Activated T-helper 2 cell treated with anti-CD3 and anti-CD28 coated beads, Interferon-gamma antibody, Interleukin-2, Interleukin-4, amounts not matched to agents 10 μg/mL and 5 μg/mL and 100 μg/mL, durations not matched to agents 14 hours and 24 hours and 36 hours (primary cell): ENCODE measurements at regions not wholly inside any gene's neighbourhood (a gene's known extent, or its start where the extent isn't known, plus 50 kb on each side); places are given as distances from the start of the nearest gene placed in this dataset.

Experiments
- DNase-seq: peaks from one replicate; pipeline ENCODE4 v3.0.0; 2021; ENCODE audit warnings: low spot score
- H3K27ac Mint-ChIP-seq: one replicate; pipeline ENCODE4 v1.8.0; 2021; ENCODE audit warnings: mixed read lengths
- H3K27me3 Mint-ChIP-seq: one replicate; pipeline ENCODE4 v1.8.0; 2021; ENCODE audit warnings: low read depth, mixed read lengths
- H3K36me3 Mint-ChIP-seq: one replicate; pipeline ENCODE4 v1.8.0; 2021; ENCODE audit warnings: low read depth, mixed read lengths
- H3K4me1 Mint-ChIP-seq: one replicate; pipeline ENCODE4 v1.8.0; 2021; ENCODE audit warnings: low read depth, mixed read lengths
- H3K4me3 Mint-ChIP-seq: one replicate; pipeline ENCODE4 v1.8.0; 2021; ENCODE audit warnings: low read depth, mild to moderate bottlenecking, moderate library complexity, mixed read lengths
- H3K9me3 Mint-ChIP-seq: one replicate; pipeline ENCODE4 v1.8.0; 2021; ENCODE audit warnings: mixed read lengths
- intact Hi-C: fragments of 100-400 bp; cut with micrococcal nuclease; formaldehyde crosslinking; loops from one replicate; pipeline ENCODE4 v1.15.1; 2023

GRCh38 chr15:91521548-91521947 is 332.0 kb upstream of the SLCO3A1 start:
- Mint-ChIP-seq H3K4me1 (no peaks in the 10 kb centered on the region), H3K9me3 (no peaks in the 10 kb centered on the region), H3K36me3 (no peaks in the 10 kb centered on the region), H3K27me3 (peaks cover 7% of the 10 kb centered on the region), H3K27ac (no peak overlapping the region), H3K4me3 (no peak overlapping the region)
- intact Hi-C loops: loop anchor here (5.0 kb wide), 1 partner anchor 219 kb away; no protein-coding TSS in a partner anchor
- no peak for DNase-seq

GRCh38 chr15:91521996-91522395 is 331.5 kb upstream of the SLCO3A1 start:
- no peaks in the 10 kb centered on the region for H3K4me1 Mint-ChIP-seq
- intact Hi-C loops: loop anchor here (1.0 to 5.0 kb wide), 2 partner anchors 16 to 220 kb away; no protein-coding TSS in a partner anchor
- H3K27ac Mint-ChIP-seq: no peak overlapping the region
- H3K4me3 Mint-ChIP-seq: no peak overlapping the region
- peaks cover 11% of the 10 kb centered on the region for H3K27me3 Mint-ChIP-seq
- H3K36me3 Mint-ChIP-seq: no peaks in the 10 kb centered on the region
- no peak for DNase-seq
- H3K9me3 Mint-ChIP-seq: no peaks in the 10 kb centered on the region

DNA sequence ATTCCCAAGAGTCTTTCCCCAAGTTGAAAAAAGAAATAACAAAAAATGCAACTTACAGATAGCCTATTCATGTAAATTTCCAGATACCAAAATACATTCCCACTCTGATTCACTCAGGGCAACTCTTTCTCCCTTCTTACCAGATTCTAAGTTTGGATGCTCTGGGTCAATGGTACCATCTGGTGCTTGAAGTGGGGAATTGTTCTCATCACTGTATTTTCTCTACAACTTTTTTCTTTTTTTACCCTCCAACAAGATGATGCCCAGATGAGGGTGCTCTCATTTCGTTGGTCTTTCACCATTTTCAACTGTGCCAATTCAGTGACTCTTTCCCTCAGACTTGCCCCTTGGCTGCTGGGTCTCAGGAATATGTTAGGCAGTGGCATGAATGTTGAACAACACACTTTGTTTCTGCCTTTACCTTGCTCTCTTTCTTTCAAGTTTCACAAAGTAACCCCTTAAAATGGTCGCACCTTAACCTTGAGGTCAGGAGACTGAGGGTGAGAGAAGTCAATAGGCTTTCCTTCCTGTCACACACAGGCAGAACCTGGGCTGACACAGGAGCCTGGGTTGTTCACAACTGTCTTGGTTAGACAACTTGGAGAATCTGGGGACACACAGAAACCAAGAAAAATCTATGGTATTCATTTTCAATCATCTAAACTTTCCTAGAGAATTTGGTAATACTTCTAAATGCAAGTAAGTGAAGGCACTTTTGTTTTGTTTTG is 330.7 kb upstream of the SLCO3A1 start:
- Mint-ChIP-seq H3K4me3 (no peak overlapping the region), H3K9me3 (no peaks in the 10 kb centered on the region), H3K36me3 (no peaks in the 10 kb centered on the region), H3K27ac (no peak overlapping the region), H3K4me1 (no peaks in the 10 kb centered on the region), H3K27me3 (peaks cover 11% of the 10 kb centered on the region)
- no peak for DNase-seq
- intact Hi-C loops: loop anchor here (1.0 to 5.0 kb wide), 2 partner anchors 16 to 220 kb away; no protein-coding TSS in a partner anchor

- intact Hi-C loops: loop anchor here (5.0 kb wide), 1 partner anchor 221 kb away; no protein-coding TSS in a partner anchor
- H3K9me3 Mint-ChIP-seq: no peaks in the 10 kb centered on the region
- no peaks in the 10 kb centered on the region for H3K36me3 Mint-ChIP-seq
- no peak overlapping the region for H3K4me3 Mint-ChIP-seq
- no peak overlapping the region for H3K27ac Mint-ChIP-seq
- H3K4me1 Mint-ChIP-seq: no peaks in the 10 kb centered on the region
- no peak for DNase-seq
- peaks cover 11% of the 10 kb centered on the region for H3K27me3 Mint-ChIP-seq
Measured at GRCh38 chr15:91523596-91523995, 329.9 kb upstream of the SLCO3A1 start.

DNA sequence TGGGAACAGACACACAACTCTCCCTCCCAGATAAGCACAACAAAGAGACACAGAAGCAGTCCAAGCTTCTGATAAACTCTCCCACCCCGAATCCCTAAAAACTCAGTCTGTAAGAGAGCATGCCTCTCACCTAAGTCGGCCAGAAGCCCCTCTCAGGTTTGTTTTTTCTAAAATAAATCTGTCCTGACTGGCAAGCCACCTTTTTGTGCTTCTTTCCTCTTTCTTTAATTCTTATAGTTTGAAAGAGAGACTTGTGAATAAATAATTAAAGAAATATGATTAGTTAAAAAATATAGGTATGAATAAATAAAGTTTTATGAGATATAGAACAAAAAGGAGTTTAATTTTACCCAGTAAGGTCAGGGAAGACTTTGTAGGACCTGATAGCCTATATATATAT is 329.0 kb upstream of the SLCO3A1 start:
- Mint-ChIP-seq H3K36me3 (no peaks in the 10 kb centered on the region), H3K4me1 (no peaks in the 10 kb centered on the region), H3K27me3 (peaks cover 12% of the 10 kb centered on the region), H3K4me3 (no peak overlapping the region), H3K9me3 (no peaks in the 10 kb centered on the region), H3K27ac (no peak overlapping the region)
- intact Hi-C loops: loop anchor here (5.0 kb wide), 1 partner anchor 222 kb away; no protein-coding TSS in a partner anchor
- no peak for DNase-seq

- intact Hi-C loops: no loop called here
- Mint-ChIP-seq H3K36me3 (no peaks in the 10 kb centered on the region), H3K4me1 (no peaks in the 10 kb centered on the region), H3K27me3 (peaks cover 12% of the 10 kb centered on the region), H3K4me3 (no peak overlapping the region), H3K27ac (no peak overlapping the region), H3K9me3 (no peaks in the 10 kb centered on the region)
- no peak for DNase-seq
Measured at GRCh38 chr15:91525751-91526150, 327.8 kb upstream of the SLCO3A1 start.

GRCh38 chr15:91526424-91526823 is 327.1 kb upstream of the SLCO3A1 start:
- H3K27ac Mint-ChIP-seq: no peak overlapping the region
- H3K27me3 Mint-ChIP-seq: peaks cover 9% of the 10 kb centered on the region
- intact Hi-C loops: no loop called here
- no peak for DNase-seq
- H3K4me1 Mint-ChIP-seq: no peaks in the 10 kb centered on the region
- no peaks in the 10 kb centered on the region for H3K36me3 Mint-ChIP-seq
- no peaks in the 10 kb centered on the region for H3K9me3 Mint-ChIP-seq
- H3K4me3 Mint-ChIP-seq: no peak overlapping the region

DNA sequence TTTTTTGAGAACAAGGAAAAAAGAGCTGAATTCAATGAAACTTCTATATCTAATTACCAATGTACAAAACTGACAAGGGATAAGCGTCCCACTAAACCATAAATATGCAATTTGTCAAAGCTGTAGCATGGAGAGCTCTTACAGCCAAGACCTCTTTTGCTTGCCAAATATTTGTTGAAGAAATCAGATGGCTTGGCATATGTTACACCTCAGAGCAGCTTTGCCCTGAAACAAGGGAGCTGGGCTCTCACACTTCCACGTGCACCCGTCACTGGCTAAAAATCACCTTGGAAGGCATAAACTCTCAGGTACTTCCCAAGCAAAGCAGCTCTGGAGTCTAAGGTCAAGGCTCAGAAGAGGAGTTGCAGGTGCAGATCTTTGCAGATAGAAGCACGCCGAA is 324.7 kb upstream of the SLCO3A1 start:
- no peak overlapping the region for H3K4me3 Mint-ChIP-seq
- H3K27ac Mint-ChIP-seq: no peak overlapping the region
- H3K36me3 Mint-ChIP-seq: no peaks in the 10 kb centered on the region
- no peaks in the 10 kb centered on the region for H3K4me1 Mint-ChIP-seq
- no peak for DNase-seq
- intact Hi-C loops: no loop called here
- H3K27me3 Mint-ChIP-seq: peaks cover 9% of the 10 kb centered on the region
- H3K9me3 Mint-ChIP-seq: no peaks in the 10 kb centered on the region

DNA sequence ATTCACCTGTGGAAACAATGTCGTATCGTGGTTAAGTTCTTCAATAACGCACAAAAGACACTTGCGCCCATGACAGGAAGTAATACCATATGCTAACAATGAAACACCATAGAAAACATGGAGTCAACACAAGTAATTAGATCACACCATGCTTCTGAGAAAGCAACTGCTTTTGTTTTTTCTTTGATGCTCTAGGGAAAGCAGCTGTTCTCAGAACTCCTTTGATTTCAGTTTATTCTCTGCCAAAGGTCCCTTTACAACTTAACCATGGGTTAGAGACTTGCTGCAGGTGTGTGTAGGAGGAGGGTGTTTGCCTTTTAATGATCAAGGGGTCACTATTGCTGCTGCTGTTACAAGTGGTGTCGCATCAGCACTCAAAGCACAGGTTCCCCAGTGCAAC is 324.0 kb upstream of the SLCO3A1 start:
- no peak overlapping the region for H3K4me3 Mint-ChIP-seq
- DNase-seq: no peak
- H3K27ac Mint-ChIP-seq: no peak overlapping the region
- H3K27me3 Mint-ChIP-seq: peaks cover 9% of the 10 kb centered on the region
- intact Hi-C loops: no loop called here
- H3K4me1 Mint-ChIP-seq: no peaks in the 10 kb centered on the region
- H3K9me3 Mint-ChIP-seq: no peaks in the 10 kb centered on the region
- no peaks in the 10 kb centered on the region for H3K36me3 Mint-ChIP-seq

DNA sequence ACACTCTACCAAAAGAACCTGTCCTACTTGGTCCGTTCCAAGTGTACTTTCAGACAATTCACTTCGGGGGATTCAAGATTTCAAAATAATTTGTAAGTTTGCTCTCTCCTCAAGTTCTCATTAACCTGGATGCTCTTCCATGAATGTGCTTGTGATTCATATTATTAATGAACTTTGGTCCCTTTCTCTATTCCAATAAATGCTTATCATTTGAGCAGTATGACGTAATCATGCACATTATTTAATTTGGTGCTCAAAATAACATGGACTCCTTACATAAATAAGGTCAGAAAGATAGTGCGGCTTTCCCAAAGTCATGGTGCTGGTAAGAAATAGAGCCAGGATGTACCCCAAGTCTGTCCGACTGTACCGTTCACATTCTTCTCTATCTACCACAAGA is 323.2 kb upstream of the SLCO3A1 start:
- no peak overlapping the region for H3K27ac Mint-ChIP-seq
- peaks cover 12% of the 10 kb centered on the region for H3K27me3 Mint-ChIP-seq
- H3K9me3 Mint-ChIP-seq: no peaks in the 10 kb centered on the region
- intact Hi-C loops: no loop called here
- no peak overlapping the region for H3K4me3 Mint-ChIP-seq
- no peak for DNase-seq
- H3K4me1 Mint-ChIP-seq: no peaks in the 10 kb centered on the region
- H3K36me3 Mint-ChIP-seq: no peaks in the 10 kb centered on the region

DNA sequence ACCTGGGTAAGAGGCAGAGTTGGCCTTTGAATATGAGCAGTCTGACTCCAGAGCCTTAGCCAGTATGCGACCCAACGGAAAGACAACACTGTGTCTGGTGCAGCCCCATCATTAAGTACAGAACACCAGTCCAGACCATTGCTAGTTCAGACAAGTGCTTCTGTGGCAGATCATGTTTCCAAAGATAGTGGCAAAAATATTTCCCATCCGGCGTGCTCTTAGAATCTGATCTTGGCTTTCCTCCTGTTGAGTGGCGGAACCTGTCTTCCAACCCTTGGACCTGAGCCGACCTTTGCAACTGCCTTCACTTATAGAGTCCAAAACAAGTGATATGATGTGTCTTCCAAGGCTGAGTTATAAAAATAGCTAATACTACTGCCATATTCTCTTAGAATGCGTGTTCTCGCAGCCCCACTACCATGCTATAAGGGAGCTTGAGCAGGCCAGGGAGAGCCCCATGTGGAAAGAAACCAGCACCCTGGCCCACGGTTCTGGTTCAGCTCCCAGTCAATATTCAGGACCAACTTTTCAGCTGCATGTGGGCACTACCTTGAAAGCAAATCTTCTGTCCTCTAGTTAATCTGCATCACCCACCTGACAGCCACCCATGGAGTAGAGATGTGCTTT is 322.4 kb upstream of the SLCO3A1 start:
- no peaks in the 10 kb centered on the region for H3K4me1 Mint-ChIP-seq
- H3K36me3 Mint-ChIP-seq: no peaks in the 10 kb centered on the region
- H3K9me3 Mint-ChIP-seq: no peaks in the 10 kb centered on the region
- DNase-seq: no peak
- intact Hi-C loops: no loop called here
- H3K27me3 Mint-ChIP-seq: peaks cover 12% of the 10 kb centered on the region
- H3K4me3 Mint-ChIP-seq: no peak overlapping the region
- H3K27ac Mint-ChIP-seq: no peak overlapping the region

GRCh38 chr15:91534235-91534634 is 319.3 kb upstream of the SLCO3A1 start:
- no peak overlapping the region for H3K27ac Mint-ChIP-seq
- H3K9me3 Mint-ChIP-seq: no peaks in the 10 kb centered on the region
- intact Hi-C loops: no loop called here
- H3K4me3 Mint-ChIP-seq: no peak overlapping the region
- no peaks in the 10 kb centered on the region for H3K4me1 Mint-ChIP-seq
- no peaks in the 10 kb centered on the region for H3K36me3 Mint-ChIP-seq
- peaks cover 9% of the 10 kb centered on the region for H3K27me3 Mint-ChIP-seq
- DNase-seq: no peak

DNA sequence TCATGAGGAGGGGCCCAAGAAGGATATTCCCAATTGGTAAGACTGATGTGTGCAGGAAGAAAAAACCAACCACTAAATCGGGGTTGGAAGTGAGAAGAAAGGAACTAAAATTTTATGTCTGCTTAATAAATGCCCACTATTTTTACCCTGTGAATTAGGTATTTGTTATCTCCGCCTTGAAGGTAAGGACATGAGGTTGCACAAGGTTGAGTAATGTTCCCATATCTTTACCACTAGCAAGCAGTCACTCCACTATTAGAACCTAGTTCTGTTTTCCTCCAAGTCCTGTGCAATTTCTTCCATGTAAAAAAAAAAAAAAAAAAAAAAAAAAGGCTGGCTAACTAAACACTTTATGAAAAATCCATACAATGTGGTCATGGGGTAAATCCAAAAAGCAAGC is 318.5 kb upstream of the SLCO3A1 start:
- Mint-ChIP-seq H3K9me3 (no peaks in the 10 kb centered on the region), H3K27me3 (peaks cover 9% of the 10 kb centered on the region), H3K27ac (no peak overlapping the region), H3K4me3 (no peak overlapping the region), H3K4me1 (no peaks in the 10 kb centered on the region), H3K36me3 (no peaks in the 10 kb centered on the region)
- no peak for DNase-seq
- intact Hi-C loops: no loop called here
